Smooth muscle cell (in vitro differentiated cells): ENCODE measurements at regions not wholly inside any gene's neighbourhood (a gene's known extent, or its start where the extent isn't known, plus 50 kb on each side); places are given as distances from the start of the nearest gene placed in this dataset.

Source experiments
- DNase-seq: peaks from one replicate; lab custom pipeline; 2025; ENCODE audit not compliant: unreplicated experiment; lab: John Stamatoyannopoulos, UW
- H2AFZ ChIP-seq: fragments of 200-600 bp; sonication (generic); 2 replicates; pipeline ENCODE4 v1.6.0; 2016; ENCODE audit warnings: antibody characterized with exemption, low read depth, mild to moderate bottlenecking
- H3F3A ChIP-seq: fragments of 200-600 bp; sonication (generic); 2 replicates; pipeline ENCODE4 v1.6.0; 2017; ENCODE audit warnings: antibody characterized with exemption, low read depth
- H3K27ac ChIP-seq: fragments of 200-600 bp; sonication (generic); 2 replicates; pipeline ENCODE4 v1.5.1; 2016; ENCODE audit warnings: low read depth, mild to moderate bottlenecking
- H3K27me3 ChIP-seq: fragments of 200-600 bp; sonication (generic); 2 replicates; pipeline ENCODE4 v1.6.1; 2016; ENCODE audit warnings: low read depth, mild to moderate bottlenecking
- H3K36me3 ChIP-seq: fragments of 200-600 bp; sonication (generic); 2 replicates; pipeline ENCODE4 v1.5.1; 2016; ENCODE audit warnings: low read depth
- H3K4me1 ChIP-seq: fragments of 200-600 bp; sonication (generic); 2 replicates; pipeline ENCODE4 v1.5.1; 2016; ENCODE audit warnings: low read depth
- H3K4me2 ChIP-seq: fragments of 200-600 bp; sonication (generic); 2 replicates; pipeline ENCODE4 v1.6.0; 2016; ENCODE audit warnings: mild to moderate bottlenecking
- H3K4me3 ChIP-seq: fragments of 200-600 bp; sonication (generic); 2 replicates; pipeline ENCODE4 v1.5.1; 2016; ENCODE audit warnings: mild to moderate bottlenecking
- H3K79me2 ChIP-seq: fragments of 200-600 bp; sonication (generic); 2 replicates; pipeline ENCODE4 v1.6.0; 2016; ENCODE audit warnings: low read depth, mild to moderate bottlenecking
- H3K9ac ChIP-seq: fragments of 200-600 bp; sonication (generic); 2 replicates; pipeline ENCODE4 v1.6.0; 2016; ENCODE audit warnings: low read depth
- H3K9me3 ChIP-seq: fragments of 200-600 bp; sonication (generic); replicated peaks from 2 replicates; pipeline ENCODE4 v1.5.1; 2016; ENCODE audit warnings: low read depth
- H4K20me1 ChIP-seq: fragments of 200-600 bp; sonication (generic); 2 replicates; pipeline ENCODE4 v1.6.0; 2016; ENCODE audit warnings: low read depth
- CTCF ChIP-seq: fragments of 200-600 bp; sonication (generic); IDR thresholded peaks from 2 replicates; pipeline ENCODE4 v1.5.1; 2017; ENCODE audit warnings: borderline replicate concordance, mild to moderate bottlenecking, antibody characterized with exemption; ENCODE audit not compliant: insufficient read depth, poor library complexity, severe bottlenecking
- WGBS: methylation state at CpG from one replicate; pipeline ENCODE4 v1.1.7; 2016; ENCODE audit warnings: low lambda C conversion rate; 5-methylcytosine and 5-hydroxymethylcytosine counted together

GRCh38 chr12:46459861-46460545 is 87.4 kb upstream of the SLC38A2 start:
- no peak overlapping the region for H3K4me2 ChIP-seq
- H3F3A ChIP-seq: peaks cover 7% of the 10 kb centered on the region
- H3K9ac ChIP-seq: no peak overlapping the region
- H3K4me1 ChIP-seq: peaks cover 11% of the 10 kb centered on the region
- H3K27me3 ChIP-seq: no peaks in the 10 kb centered on the region
- H3K79me2 ChIP-seq: no peaks in the 10 kb centered on the region
- H4K20me1 ChIP-seq: no peaks in the 10 kb centered on the region
- no peaks in the 10 kb centered on the region for H3K36me3 ChIP-seq
- H3K27ac ChIP-seq: no peak overlapping the region
- H3K9me3 ChIP-seq: no peaks in the 10 kb centered on the region
- DNase-seq: no peak
- 93% methylated on average over 5 of the region's 5 CpGs for WGBS
- no peak for TF ChIP-seq CTCF
- H3K4me3 ChIP-seq: no peak overlapping the region
- no peak overlapping the region for H2AFZ ChIP-seq

GRCh38 chr12:46459111-46459510 is 86.5 kb upstream of the SLC38A2 start:
- Histone ChIP-seq H3K4me2 (peak overlapping the region; percentile 58), H3K4me1 (peaks cover 11% of the 10 kb centered on the region), H3K27me3 (no peaks in the 10 kb centered on the region), H3K36me3 (no peaks in the 10 kb centered on the region), H3K79me2 (no peaks in the 10 kb centered on the region), H3K27ac (peak overlapping the region; percentile 61), H3K9ac (no peak overlapping the region), H3K4me3 (no peak overlapping the region), H3K9me3 (no peaks in the 10 kb centered on the region), H3F3A (peaks cover 7% of the 10 kb centered on the region), H4K20me1 (no peaks in the 10 kb centered on the region), H2AFZ (no peak overlapping the region)
- 4% methylated on average over 4 of the region's 4 CpGs for WGBS
- DNase-seq: no peak
- TF ChIP-seq CTCF: no peak

GRCh38 chr12:46458500-46459102 is 86.0 kb upstream of the SLC38A2 start:
- Histone ChIP-seq H3K27ac (peak overlapping the region; percentile 61), H3K4me3 (no peak overlapping the region), H3K9me3 (no peaks in the 10 kb centered on the region), H3F3A (peaks cover 7% of the 10 kb centered on the region), H3K36me3 (no peaks in the 10 kb centered on the region), H3K4me2 (peak overlapping the region; percentile 58), H3K27me3 (no peaks in the 10 kb centered on the region), H3K9ac (no peak overlapping the region), H3K4me1 (peaks cover 11% of the 10 kb centered on the region), H4K20me1 (no peaks in the 10 kb centered on the region), H3K79me2 (no peaks in the 10 kb centered on the region), H2AFZ (no peak overlapping the region)
- no peak for TF ChIP-seq CTCF
- 96% methylated on average over 3 of the region's 3 CpGs for WGBS
- no peak for DNase-seq

- no peak overlapping the region for H3K4me3 ChIP-seq
- DNase-seq: no peak
- no peak overlapping the region for H3K4me2 ChIP-seq
- H3K9ac ChIP-seq: no peak overlapping the region
- no peaks in the 10 kb centered on the region for H3K9me3 ChIP-seq
- H3K36me3 ChIP-seq: no peaks in the 10 kb centered on the region
- H4K20me1 ChIP-seq: no peaks in the 10 kb centered on the region
- WGBS: 99% methylated on average over 2 of the region's 2 CpGs
- H3F3A ChIP-seq: peaks cover 7% of the 10 kb centered on the region
- no peak overlapping the region for H3K27ac ChIP-seq
- peaks cover 11% of the 10 kb centered on the region for H3K4me1 ChIP-seq
- H3K27me3 ChIP-seq: no peaks in the 10 kb centered on the region
- no peak overlapping the region for H2AFZ ChIP-seq
- no peaks in the 10 kb centered on the region for H3K79me2 ChIP-seq
- TF ChIP-seq CTCF: no peak
Measured at GRCh38 chr12:46457958-46458357, 85.4 kb upstream of the SLC38A2 start.
